K562 (cell line): ENCODE measurements at regions not wholly inside any gene's neighbourhood (a gene's known extent, or its start where the extent isn't known, plus 50 kb on each side); places are given as distances from the start of the nearest gene placed in this dataset.

Experiments used
- ADNP ChIP-seq: fragments of 200-800 bp; sonication (Bioruptor generic); IDR thresholded peaks from 2 replicates; pipeline ENCODE4 v1.6.1; 2016; ENCODE audit warnings: missing genetic modification characterization, missing compliant biosample characterization
- CBFA2T3 ChIP-seq: fragments of 450-650 bp; IDR thresholded peaks from 2 replicates; pipeline ENCODE4 v1.6.1; 2017
- CCNT2 ChIP-seq: IDR thresholded peaks from 2 replicates; pipeline ENCODE4 v1.6.1; 2011; ENCODE audit warnings: borderline replicate concordance, low read depth, mild to moderate bottlenecking, moderate library complexity, mixed read lengths, low read length; ENCODE audit not compliant: insufficient read length; ENCODE audit errors: extremely low read depth
- POLR2A ChIP-seq: fragments of 450-650 bp; conservative IDR thresholded peaks from 2 replicates; pipeline ENCODE4 v1.6.1; 2016
- POLR2AphosphoS5 ChIP-seq: IDR thresholded peaks from 2 replicates; pipeline ENCODE4 v1.6.1; 2011; ENCODE audit warnings: mild to moderate bottlenecking, low read depth, low read length, moderate library complexity; ENCODE audit not compliant: control insufficient read depth, insufficient read depth
- RAD21 ChIP-seq, 2 experiments: fragments of 250-450 bp in 1 of 2; fragments of 450-650 bp in 1 of 2; sonication (Bioruptor Pico) in 1 of 2; formaldehyde crosslinking in 1 of 2; IDR thresholded peaks in 1 of 2; conservative IDR thresholded peaks in 1 of 2; 2 replicates each; pipeline versions ENCODE4 v1.4.0 to v1.8.0; 2020 to 2022; ENCODE audit warnings: mild to moderate bottlenecking in 2 of 2, moderate library complexity in 1 of 2
- U2AF1 ChIP-seq: fragments of 200-400 bp; formaldehyde crosslinking; optimal IDR thresholded peaks from 2 replicates; pipeline ENCODE3; 2017; ENCODE audit warnings: mild to moderate bottlenecking, low read depth, low read length, moderate library complexity
- ZNF707 ChIP-seq: fragments of 250-450 bp; sonication (Bioruptor Pico); conservative IDR thresholded peaks from 2 replicates; pipeline ENCODE4 v1.8.0; 2022; ENCODE audit warnings: inconsistent platforms, mild to moderate bottlenecking, moderate library complexity
- ZNF75A ChIP-seq: fragments of 450-650 bp; formaldehyde crosslinking; IDR thresholded peaks from 2 replicates; pipeline ENCODE4 v1.4.0; 2020; ENCODE audit warnings: mild to moderate bottlenecking
- TF ChIP-seq, protein P1 (sequence below): sonication (generic); formaldehyde crosslinking; IDR thresholded peaks from 2 replicates; pipeline ENCODE4 v1.4.0; 2020; ENCODE audit warnings: mild to moderate bottlenecking, missing genetic modification reagents
- TF ChIP-seq, protein P2 (sequence below), 3 experiments: IDR thresholded peaks in 2 of 3; conservative IDR thresholded peaks in 1 of 3; 2 replicates each; pipeline ENCODE4 v1.5.1; 2011 to 2012; ENCODE audit warnings: low read length in 3 of 3, mild to moderate bottlenecking in 3 of 3, control low read depth in 2 of 3, improper control_type of control experiment in 1 of 3, inconsistent platforms in 1 of 3, low read depth in 1 of 3, mixed read lengths in 1 of 3, moderate library complexity in 1 of 3; ENCODE audit not compliant: insufficient read depth in 2 of 3
- TF ChIP-seq, protein P3 (sequence below): IDR thresholded peaks from 2 replicates; pipeline ENCODE4 v1.6.1; 2012; ENCODE audit warnings: low read depth, low read length, improper control_type of control experiment, borderline replicate concordance
- TF ChIP-seq, protein P4 (sequence below): sonication (generic); formaldehyde crosslinking; IDR thresholded peaks from 2 replicates; pipeline ENCODE4 v1.9.0; 2022; ENCODE audit warnings: mild to moderate bottlenecking, missing genetic modification reagents

DNA sequence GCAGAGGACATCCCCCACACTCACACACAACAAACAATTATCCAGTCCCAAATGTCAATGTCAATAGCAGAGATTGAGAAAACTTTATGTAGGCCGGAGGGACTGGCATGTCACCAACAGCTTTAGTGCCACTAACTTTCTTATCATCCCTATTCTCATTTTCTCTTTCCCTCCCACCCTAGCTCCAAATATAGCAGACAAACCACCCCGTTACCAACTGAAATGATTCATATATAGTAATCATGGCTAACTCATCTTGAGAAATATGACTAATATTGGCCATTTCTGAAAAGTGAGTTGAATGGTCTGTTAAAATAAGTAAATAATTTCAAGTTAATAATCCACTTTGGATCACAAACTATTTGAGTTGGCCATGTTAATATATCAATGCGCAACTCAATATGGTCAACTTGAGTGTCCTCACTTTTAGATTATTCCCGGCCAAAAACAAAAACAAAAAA, 242.1 kb upstream of the RND3 start:
- TF ChIP-seq ZNF75A (CRISPR knock-in tag) (no peak), POLR2AphosphoS5 (no peak), ZNF707 (CRISPR knock-in tag) (no peak), ADNP (tag) (no peak), POLR2A (no peak), CBFA2T3 (no peak), U2AF1 (no peak), CCNT2 (no peak), RAD21 (CRISPR knock-in tag; conservative IDR thresholded peaks at IDR 0.05 in 1 of 2, IDR thresholded peaks at IDR 0.05 in 1 of 2) (no peak)
- TF ChIP-seq, protein P1, sequence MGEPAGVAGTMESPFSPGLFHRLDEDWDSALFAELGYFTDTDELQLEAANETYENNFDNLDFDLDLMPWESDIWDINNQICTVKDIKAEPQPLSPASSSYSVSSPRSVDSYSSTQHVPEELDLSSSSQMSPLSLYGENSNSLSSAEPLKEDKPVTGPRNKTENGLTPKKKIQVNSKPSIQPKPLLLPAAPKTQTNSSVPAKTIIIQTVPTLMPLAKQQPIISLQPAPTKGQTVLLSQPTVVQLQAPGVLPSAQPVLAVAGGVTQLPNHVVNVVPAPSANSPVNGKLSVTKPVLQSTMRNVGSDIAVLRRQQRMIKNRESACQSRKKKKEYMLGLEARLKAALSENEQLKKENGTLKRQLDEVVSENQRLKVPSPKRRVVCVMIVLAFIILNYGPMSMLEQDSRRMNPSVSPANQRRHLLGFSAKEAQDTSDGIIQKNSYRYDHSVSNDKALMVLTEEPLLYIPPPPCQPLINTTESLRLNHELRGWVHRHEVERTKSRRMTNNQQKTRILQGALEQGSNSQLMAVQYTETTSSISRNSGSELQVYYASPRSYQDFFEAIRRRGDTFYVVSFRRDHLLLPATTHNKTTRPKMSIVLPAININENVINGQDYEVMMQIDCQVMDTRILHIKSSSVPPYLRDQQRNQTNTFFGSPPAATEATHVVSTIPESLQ (CRISPR knock-in tag) = no peak
- TF ChIP-seq, protein P2, sequence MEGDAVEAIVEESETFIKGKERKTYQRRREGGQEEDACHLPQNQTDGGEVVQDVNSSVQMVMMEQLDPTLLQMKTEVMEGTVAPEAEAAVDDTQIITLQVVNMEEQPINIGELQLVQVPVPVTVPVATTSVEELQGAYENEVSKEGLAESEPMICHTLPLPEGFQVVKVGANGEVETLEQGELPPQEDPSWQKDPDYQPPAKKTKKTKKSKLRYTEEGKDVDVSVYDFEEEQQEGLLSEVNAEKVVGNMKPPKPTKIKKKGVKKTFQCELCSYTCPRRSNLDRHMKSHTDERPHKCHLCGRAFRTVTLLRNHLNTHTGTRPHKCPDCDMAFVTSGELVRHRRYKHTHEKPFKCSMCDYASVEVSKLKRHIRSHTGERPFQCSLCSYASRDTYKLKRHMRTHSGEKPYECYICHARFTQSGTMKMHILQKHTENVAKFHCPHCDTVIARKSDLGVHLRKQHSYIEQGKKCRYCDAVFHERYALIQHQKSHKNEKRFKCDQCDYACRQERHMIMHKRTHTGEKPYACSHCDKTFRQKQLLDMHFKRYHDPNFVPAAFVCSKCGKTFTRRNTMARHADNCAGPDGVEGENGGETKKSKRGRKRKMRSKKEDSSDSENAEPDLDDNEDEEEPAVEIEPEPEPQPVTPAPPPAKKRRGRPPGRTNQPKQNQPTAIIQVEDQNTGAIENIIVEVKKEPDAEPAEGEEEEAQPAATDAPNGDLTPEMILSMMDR (IDR thresholded peaks at IDR 0.05 in 2 of 3, conservative IDR thresholded peaks at IDR 0.05 in 1 of 3; ENCODE audit: insufficient read depth in 2 of 3, low read depth in 1 of 3, low read length in 3 of 3) = no peak
- TF ChIP-seq, protein P3, sequence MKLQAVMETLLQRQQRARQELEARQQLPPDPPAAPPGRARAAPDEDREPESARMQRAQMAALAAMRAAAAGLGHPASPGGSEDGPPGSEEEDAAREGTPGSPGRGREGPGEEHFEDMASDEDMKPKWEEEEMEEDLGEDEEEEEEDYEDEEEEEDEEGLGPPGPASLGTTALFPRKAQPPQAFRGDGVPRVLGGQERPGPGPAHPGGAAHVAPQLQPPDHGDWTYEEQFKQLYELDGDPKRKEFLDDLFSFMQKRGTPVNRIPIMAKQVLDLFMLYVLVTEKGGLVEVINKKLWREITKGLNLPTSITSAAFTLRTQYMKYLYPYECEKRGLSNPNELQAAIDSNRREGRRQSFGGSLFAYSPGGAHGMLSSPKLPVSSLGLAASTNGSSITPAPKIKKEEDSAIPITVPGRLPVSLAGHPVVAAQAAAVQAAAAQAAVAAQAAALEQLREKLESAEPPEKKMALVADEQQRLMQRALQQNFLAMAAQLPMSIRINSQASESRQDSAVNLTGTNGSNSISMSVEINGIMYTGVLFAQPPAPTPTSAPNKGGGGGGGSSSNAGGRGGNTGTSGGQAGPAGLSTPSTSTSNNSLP = no peak
- TF ChIP-seq, protein P4, sequence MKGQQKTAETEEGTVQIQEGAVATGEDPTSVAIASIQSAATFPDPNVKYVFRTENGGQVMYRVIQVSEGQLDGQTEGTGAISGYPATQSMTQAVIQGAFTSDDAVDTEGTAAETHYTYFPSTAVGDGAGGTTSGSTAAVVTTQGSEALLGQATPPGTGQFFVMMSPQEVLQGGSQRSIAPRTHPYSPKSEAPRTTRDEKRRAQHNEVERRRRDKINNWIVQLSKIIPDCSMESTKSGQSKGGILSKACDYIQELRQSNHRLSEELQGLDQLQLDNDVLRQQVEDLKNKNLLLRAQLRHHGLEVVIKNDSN (CRISPR knock-in tag) = no peak
